ENCODE measurements at regions not wholly inside any gene's neighbourhood (a gene's known extent, or its start where the extent isn't known, plus 50 kb on each side); places are given as distances from the start of the nearest gene placed in this dataset.

- no peak for DNase-seq
Measured at GRCh38 chr6:43879722-43880121, 109.7 kb downstream of the VEGFA start.

- DNase-seq, result no peak
Measured at GRCh38 chr6:43878823-43879495, 108.9 kb downstream of the VEGFA start.

GRCh38 chr6:43878127-43878634 lies 108.2 kb downstream of the VEGFA start:
- no peak for DNase-seq

GRCh38 chr6:43877463-43878126 lies 107.6 kb downstream of the VEGFA start:
- DNase-seq, result no peak

- no peak for DNase-seq
Measured at GRCh38 chr6:43877036-43877435, 107.0 kb downstream of the VEGFA start.

- no peak for DNase-seq
Measured at GRCh38 chr6:43876602-43877001, 106.6 kb downstream of the VEGFA start.

- no peak for DNase-seq
Measured at GRCh38 chr6:43875849-43876572, 106.0 kb downstream of the VEGFA start.

GRCh38 chr6:43874814-43875590 lies 105.0 kb downstream of the VEGFA start:
- DNase-seq, result no peak

- DNase-seq, result no peak
Measured at GRCh38 chr6:43873806-43874714, 104.0 kb downstream of the VEGFA start.

- DNase-seq, result no peak
Measured at GRCh38 chr6:43871933-43872332, 101.9 kb downstream of the VEGFA start.

GRCh38 chr6:43871284-43871683 lies 101.3 kb downstream of the VEGFA start:
- no peak for DNase-seq

GRCh38 chr6:43870660-43871061 lies 100.7 kb downstream of the VEGFA start:
- no peak for DNase-seq

GRCh38 chr6:43869792-43870659 lies 100.0 kb downstream of the VEGFA start:
- no peak for DNase-seq

GRCh38 chr6:43869079-43869710 lies 99.2 kb downstream of the VEGFA start:
- DNase-seq, result no peak

GRCh38 chr6:43868467-43868866 lies 98.5 kb downstream of the VEGFA start:
- no peak for DNase-seq

- DNase-seq, result no peak
Measured at GRCh38 chr6:43867996-43868395, 98.0 kb downstream of the VEGFA start.

- DNase-seq, result no peak
Measured at GRCh38 chr6:43867246-43867645, 97.2 kb downstream of the VEGFA start.

- no peak for DNase-seq
Measured at GRCh38 chr6:43865932-43866645, 96.1 kb downstream of the VEGFA start.

GRCh38 chr6:43865086-43865485 lies 95.1 kb downstream of the VEGFA start:
- no peak for DNase-seq

GRCh38 chr6:43862925-43863324 lies 92.9 kb downstream of the VEGFA start:
- DNase-seq, result no peak

Measured in bone marrow (tissue), 2 donors.